HCT116 (cell line): ENCODE measurements at regions not wholly inside any gene's neighbourhood (a gene's known extent, or its start where the extent isn't known, plus 50 kb on each side); places are given as distances from the start of the nearest gene placed in this dataset.

Source experiments
- ATAC-seq: fragments of 200-7000 bp; cut with Tn5 transposase; 2 replicates; pipeline ENCODE4 v1.9.1; 2020; ENCODE audit warnings: mild to moderate bottlenecking, moderate library complexity
- BruUV-seq: library from RNA; stranded (reverse); fragments of 400-500 nt; replicated peaks from 2 replicates; lab custom pipeline; 2021; lab: Mats Ljungman, UMichigan
- CTCF ChIA-PET: fragments of 300-600 bp; sonication (Branson Sonifier 250); formaldehyde crosslinking; loops from one replicate; lab custom pipeline; 2021; ENCODE audit warnings: antibody characterized with exemption; lab: Charles Lee
- POLR2A ChIA-PET: fragments of 300-600, 350-600 bp; sonication (Branson Sonifier 250); formaldehyde crosslinking; loops from one replicate; lab custom pipeline; 2021; ENCODE audit warnings: antibody characterized with exemption; lab: Charles Lee
- RAD21 ChIA-PET, 2 experiments: fragments of 300-600 bp; sonication (Branson Sonifier 250); formaldehyde crosslinking; loops; one replicate each; lab custom pipeline; 2023; ENCODE audit warnings: low total read pairs in 2 of 2; ENCODE audit not compliant: uncharacterized antibody in 2 of 2, unreplicated experiment in 2 of 2, low non-redundant PET in 1 of 2; lab: Charles Lee
- DNase-seq: peaks from one replicate; pipeline ENCODE4 v3.0.0-alpha.2; 2010; ENCODE audit warnings: low read depth, low spot score
- H2AFZ ChIP-seq: fragments of 200-600 bp; shearing (Covaris generic), sonication (generic); 2 replicates; pipeline ENCODE4 v1.6.1; 2017; ENCODE audit warnings: low read depth, mixed run types, mixed read lengths, antibody characterized with exemption, low read length; ENCODE audit not compliant: poor library complexity, severe bottlenecking
- H3K27ac ChIP-seq: 2 replicates; pipeline ENCODE4 v1.5.1; 2012; ENCODE audit warnings: low read depth, low read length
- H3K27me3 ChIP-seq: fragments of 200-600 bp; sonication (generic); 2 replicates; pipeline ENCODE4 v1.6.1; 2016; ENCODE audit warnings: mixed run types, low read length, mixed read lengths; ENCODE audit not compliant: insufficient read depth
- H3K36me3 ChIP-seq, 2 experiments: fragments of 200-500 bp in 1 of 2; fragments of 200-600 bp in 1 of 2; sonication (Bioruptor generic) in 1 of 2; sonication (generic) in 1 of 2; 2 replicates each; pipeline versions ENCODE4 v1.5.1 to v1.6.1; 2014 to 2016; ENCODE audit warnings: low read length in 2 of 2, inconsistent platforms in 1 of 2, mixed read lengths in 1 of 2, mixed run types in 1 of 2; ENCODE audit not compliant: insufficient read depth in 2 of 2, control insufficient read depth in 1 of 2
- H3K4me1 ChIP-seq, 2 experiments: fragments of 200-600 bp in 1 of 2; sonication (generic) in 1 of 2; 2 replicates each; pipeline versions ENCODE4 v1.5.1 to v1.6.1; 2012 to 2017; ENCODE audit warnings: low read length in 2 of 2, inconsistent platforms in 1 of 2, mild to moderate bottlenecking in 1 of 2, mixed read lengths in 1 of 2, mixed run types in 1 of 2, moderate library complexity in 1 of 2; ENCODE audit not compliant: insufficient read depth in 2 of 2, control insufficient read depth in 1 of 2
- H3K4me2 ChIP-seq: fragments of 200-600 bp; sonication (generic); 2 replicates; pipeline ENCODE4 v1.6.1; 2017; ENCODE audit warnings: mixed run types, low read length, mixed read lengths
- H3K4me3 ChIP-seq, 2 experiments: fragments of 200-600 bp in 1 of 2; sonication (generic) in 1 of 2; replicated peaks in 1 of 2; 2 replicates each; pipeline ENCODE4 v1.5.1; 2011 to 2016; ENCODE audit warnings: low read length in 2 of 2, control low read depth in 1 of 2, low read depth in 1 of 2, mild to moderate bottlenecking in 1 of 2, mixed read lengths in 1 of 2, mixed run types in 1 of 2
- H3K79me2 ChIP-seq: fragments of 200-600 bp; sonication (generic); 2 replicates; pipeline ENCODE4 v1.6.1; 2017; ENCODE audit warnings: mild to moderate bottlenecking, mixed run types, low read length, moderate library complexity, mixed read lengths; ENCODE audit not compliant: insufficient read depth
- H3K9ac ChIP-seq: fragments of 200-600 bp; sonication (generic); 2 replicates; pipeline ENCODE4 v1.6.1; 2016; ENCODE audit warnings: low read length, mixed read lengths
- H3K9me2 ChIP-seq: fragments of 200-600 bp; sonication (generic), shearing (Covaris generic); 2 replicates; pipeline ENCODE4 v1.6.1; 2017; ENCODE audit warnings: mixed run types, mild to moderate bottlenecking, moderate library complexity; ENCODE audit not compliant: insufficient read depth
- H3K9me3 ChIP-seq, 2 experiments: fragments of 200-500 bp in 1 of 2; fragments of 200-600 bp in 1 of 2; sonication (Bioruptor generic) in 1 of 2; sonication (generic) in 1 of 2; 2 replicates each; pipeline ENCODE4 v1.6.1; 2014 to 2017; ENCODE audit warnings: low read length in 2 of 2, mixed read lengths in 2 of 2, inconsistent platforms in 1 of 2, low read depth in 1 of 2, mild to moderate bottlenecking in 1 of 2, mixed run types in 1 of 2, moderate library complexity in 1 of 2; ENCODE audit not compliant: control insufficient read depth in 1 of 2, insufficient read depth in 1 of 2
- H4K20me1 ChIP-seq: fragments of 200-600 bp; sonication (generic), shearing (Covaris generic); 2 replicates; pipeline ENCODE4 v1.6.1; 2017; ENCODE audit warnings: mixed run types, mild to moderate bottlenecking, moderate library complexity; ENCODE audit not compliant: insufficient read depth
- EGR1 ChIP-seq: IDR thresholded peaks from 2 replicates; pipeline ENCODE4 v1.6.1; 2012; ENCODE audit warnings: low read depth
- EZH2phosphoT487 ChIP-seq: fragments of 200-600 bp; IDR thresholded peaks from 2 replicates; pipeline ENCODE4 v1.6.1; 2018; ENCODE audit warnings: antibody characterized with exemption, borderline replicate concordance
- FOSL1 ChIP-seq: IDR thresholded peaks from 2 replicates; pipeline ENCODE4 v1.6.1; 2012; ENCODE audit warnings: low read depth
- JUND ChIP-seq: IDR thresholded peaks from 2 replicates; pipeline ENCODE4 v1.6.1; 2012
- POLR2A ChIP-seq: IDR thresholded peaks from 2 replicates; pipeline ENCODE4 v1.7.0; 2011; ENCODE audit warnings: borderline replicate concordance; ENCODE audit not compliant: insufficient read depth, insufficient read length; ENCODE audit errors: extremely low read depth
- REST ChIP-seq: IDR thresholded peaks from 2 replicates; pipeline ENCODE4 v1.6.1; 2012; ENCODE audit warnings: low read depth
- SP1 ChIP-seq: IDR thresholded peaks from 2 replicates; pipeline ENCODE4 v1.6.1; 2012; ENCODE audit warnings: low read depth
- SRF ChIP-seq: IDR thresholded peaks from 2 replicates; pipeline ENCODE4 v1.6.1; 2012; ENCODE audit warnings: low read depth
- intact Hi-C: fragments of 100-400 bp; cut with micrococcal nuclease; formaldehyde crosslinking; loops from 2 replicates; pipeline ENCODE4 v1.10.0; 2022
- TF ChIP-seq, protein P1 (sequence below): IDR thresholded peaks from 2 replicates; pipeline ENCODE4 v1.6.1; 2012

GRCh38 chr3:6089780-6090179, 771.1 kb upstream of the GRM7 start:
- Histone ChIP-seq H4K20me1 (no peaks in the 10 kb centered on the region), H3K4me2 (no peak overlapping the region), H3K4me3 (no peak overlapping the region), H3K9me2 (no peaks in the 10 kb centered on the region), H3K9me3 (no peaks in the 10 kb centered on the region), H3K36me3 (no peaks in the 10 kb centered on the region), H3K79me2 (no peaks in the 10 kb centered on the region), H3K9ac (no peak overlapping the region), H3K27ac (no peak overlapping the region), H2AFZ (no peak overlapping the region), H3K4me1 (no peaks in the 10 kb centered on the region), H3K27me3 (no peaks in the 10 kb centered on the region)
- no peak for ATAC-seq
- ChIA-PET RAD21 (no interaction called here), CTCF (no interaction called here), POLR2A (no interaction called here)
- intact Hi-C loops, result no loop called here
- no TSS peak for BruUV-seq
- no peak for TF ChIP-seq FOSL1
- TF ChIP-seq EGR1, result no peak
- no peak for TF ChIP-seq EZH2phosphoT487
- TF ChIP-seq POLR2A, result no peak
- TF ChIP-seq, protein P1, sequence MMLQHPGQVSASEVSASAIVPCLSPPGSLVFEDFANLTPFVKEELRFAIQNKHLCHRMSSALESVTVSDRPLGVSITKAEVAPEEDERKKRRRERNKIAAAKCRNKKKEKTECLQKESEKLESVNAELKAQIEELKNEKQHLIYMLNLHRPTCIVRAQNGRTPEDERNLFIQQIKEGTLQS, result no peak
- DNase-seq, result no peak

DNA sequence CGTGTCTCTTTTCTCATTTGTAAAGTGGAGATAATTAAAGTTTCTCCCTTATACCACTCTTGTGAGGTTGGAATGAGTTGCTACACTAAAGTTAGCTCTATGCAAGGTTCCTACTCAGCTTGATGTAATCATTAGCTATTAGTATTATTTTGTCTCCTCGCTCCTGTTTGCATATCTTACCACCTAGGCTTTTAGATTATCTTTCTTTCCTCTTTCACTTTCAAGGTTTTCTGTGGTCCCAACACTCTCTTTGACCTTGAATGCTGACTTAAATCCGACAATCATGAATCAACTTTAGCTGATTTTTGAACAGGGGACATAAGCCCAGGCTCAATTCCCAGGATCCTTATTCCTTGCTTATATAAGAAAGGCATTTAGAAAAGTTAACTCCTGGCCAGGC, 769.7 kb upstream of the GRM7 start:
- Histone ChIP-seq H3K9ac (no peak overlapping the region), H3K9me3 (no peaks in the 10 kb centered on the region), H3K4me2 (no peak overlapping the region), H2AFZ (no peak overlapping the region), H3K27ac (no peak overlapping the region), H3K36me3 (no peaks in the 10 kb centered on the region), H3K4me1 (no peaks in the 10 kb centered on the region), H3K9me2 (no peaks in the 10 kb centered on the region), H3K79me2 (no peaks in the 10 kb centered on the region), H4K20me1 (no peaks in the 10 kb centered on the region), H3K4me3 (no peak overlapping the region), H3K27me3 (no peaks in the 10 kb centered on the region)
- ChIA-PET RAD21 (no interaction called here), CTCF (no interaction called here), POLR2A (no interaction called here)
- no peak for TF ChIP-seq REST
- no peak for TF ChIP-seq SRF
- no peak for TF ChIP-seq JUND
- TF ChIP-seq, protein P1, result no peak
- no peak for TF ChIP-seq SP1
- ATAC-seq, result no peak
- intact Hi-C loops, result no loop called here
- DNase-seq, result no peak
- no TSS peak for BruUV-seq
